ENCODE measurements at regions not wholly inside any gene's neighbourhood (a gene's known extent, or its start where the extent isn't known, plus 50 kb on each side); places are given as distances from the start of the nearest gene placed in this dataset.

DNA sequence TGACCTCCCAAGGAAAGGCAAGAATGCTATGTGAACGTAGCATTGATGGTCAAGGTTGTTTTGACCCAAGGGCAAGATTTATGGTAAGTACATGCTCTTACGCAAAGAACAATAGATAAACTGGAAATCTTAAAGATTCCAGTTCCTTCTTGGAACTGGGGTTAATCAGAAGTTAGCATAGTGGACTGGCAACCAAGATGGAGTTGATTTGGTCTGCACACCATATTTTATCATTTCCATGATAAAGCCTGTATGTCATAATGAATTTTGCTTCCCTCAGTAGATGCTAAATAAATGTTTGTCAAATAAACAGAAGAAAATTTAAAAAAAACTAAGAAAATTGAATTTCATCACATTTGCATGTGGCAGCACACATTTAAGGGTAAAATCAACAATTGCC lies 242.4 kb upstream of the MEF2C start:
- TF ChIP-seq TCF7L2 (IDR thresholded peaks at IDR 0.05; ENCODE audit: low read depth, low read length) = no peak
- TF ChIP-seq, protein P1, sequence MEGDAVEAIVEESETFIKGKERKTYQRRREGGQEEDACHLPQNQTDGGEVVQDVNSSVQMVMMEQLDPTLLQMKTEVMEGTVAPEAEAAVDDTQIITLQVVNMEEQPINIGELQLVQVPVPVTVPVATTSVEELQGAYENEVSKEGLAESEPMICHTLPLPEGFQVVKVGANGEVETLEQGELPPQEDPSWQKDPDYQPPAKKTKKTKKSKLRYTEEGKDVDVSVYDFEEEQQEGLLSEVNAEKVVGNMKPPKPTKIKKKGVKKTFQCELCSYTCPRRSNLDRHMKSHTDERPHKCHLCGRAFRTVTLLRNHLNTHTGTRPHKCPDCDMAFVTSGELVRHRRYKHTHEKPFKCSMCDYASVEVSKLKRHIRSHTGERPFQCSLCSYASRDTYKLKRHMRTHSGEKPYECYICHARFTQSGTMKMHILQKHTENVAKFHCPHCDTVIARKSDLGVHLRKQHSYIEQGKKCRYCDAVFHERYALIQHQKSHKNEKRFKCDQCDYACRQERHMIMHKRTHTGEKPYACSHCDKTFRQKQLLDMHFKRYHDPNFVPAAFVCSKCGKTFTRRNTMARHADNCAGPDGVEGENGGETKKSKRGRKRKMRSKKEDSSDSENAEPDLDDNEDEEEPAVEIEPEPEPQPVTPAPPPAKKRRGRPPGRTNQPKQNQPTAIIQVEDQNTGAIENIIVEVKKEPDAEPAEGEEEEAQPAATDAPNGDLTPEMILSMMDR (IDR thresholded peaks at IDR 0.05) = no peak
- TF ChIP-seq POLR2AphosphoS5 (IDR thresholded peaks at IDR 0.05; ENCODE audit: low read depth, low read length) = no peak
- TF ChIP-seq, protein P2, sequence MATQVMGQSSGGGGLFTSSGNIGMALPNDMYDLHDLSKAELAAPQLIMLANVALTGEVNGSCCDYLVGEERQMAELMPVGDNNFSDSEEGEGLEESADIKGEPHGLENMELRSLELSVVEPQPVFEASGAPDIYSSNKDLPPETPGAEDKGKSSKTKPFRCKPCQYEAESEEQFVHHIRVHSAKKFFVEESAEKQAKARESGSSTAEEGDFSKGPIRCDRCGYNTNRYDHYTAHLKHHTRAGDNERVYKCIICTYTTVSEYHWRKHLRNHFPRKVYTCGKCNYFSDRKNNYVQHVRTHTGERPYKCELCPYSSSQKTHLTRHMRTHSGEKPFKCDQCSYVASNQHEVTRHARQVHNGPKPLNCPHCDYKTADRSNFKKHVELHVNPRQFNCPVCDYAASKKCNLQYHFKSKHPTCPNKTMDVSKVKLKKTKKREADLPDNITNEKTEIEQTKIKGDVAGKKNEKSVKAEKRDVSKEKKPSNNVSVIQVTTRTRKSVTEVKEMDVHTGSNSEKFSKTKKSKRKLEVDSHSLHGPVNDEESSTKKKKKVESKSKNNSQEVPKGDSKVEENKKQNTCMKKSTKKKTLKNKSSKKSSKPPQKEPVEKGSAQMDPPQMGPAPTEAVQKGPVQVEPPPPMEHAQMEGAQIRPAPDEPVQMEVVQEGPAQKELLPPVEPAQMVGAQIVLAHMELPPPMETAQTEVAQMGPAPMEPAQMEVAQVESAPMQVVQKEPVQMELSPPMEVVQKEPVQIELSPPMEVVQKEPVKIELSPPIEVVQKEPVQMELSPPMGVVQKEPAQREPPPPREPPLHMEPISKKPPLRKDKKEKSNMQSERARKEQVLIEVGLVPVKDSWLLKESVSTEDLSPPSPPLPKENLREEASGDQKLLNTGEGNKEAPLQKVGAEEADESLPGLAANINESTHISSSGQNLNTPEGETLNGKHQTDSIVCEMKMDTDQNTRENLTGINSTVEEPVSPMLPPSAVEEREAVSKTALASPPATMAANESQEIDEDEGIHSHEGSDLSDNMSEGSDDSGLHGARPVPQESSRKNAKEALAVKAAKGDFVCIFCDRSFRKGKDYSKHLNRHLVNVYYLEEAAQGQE (IDR thresholded peaks at IDR 0.05; ENCODE audit: insufficient read depth in 1 of 2, low read depth in 2 of 2, low read length in 1 of 2) = no peak
- no peak for TF ChIP-seq SIN3A (IDR thresholded peaks at IDR 0.05; ENCODE audit: borderline replicate concordance, insufficient read depth, low read depth, low read length)
- POLR2A ChIA-PET = no interaction called here

DNA sequence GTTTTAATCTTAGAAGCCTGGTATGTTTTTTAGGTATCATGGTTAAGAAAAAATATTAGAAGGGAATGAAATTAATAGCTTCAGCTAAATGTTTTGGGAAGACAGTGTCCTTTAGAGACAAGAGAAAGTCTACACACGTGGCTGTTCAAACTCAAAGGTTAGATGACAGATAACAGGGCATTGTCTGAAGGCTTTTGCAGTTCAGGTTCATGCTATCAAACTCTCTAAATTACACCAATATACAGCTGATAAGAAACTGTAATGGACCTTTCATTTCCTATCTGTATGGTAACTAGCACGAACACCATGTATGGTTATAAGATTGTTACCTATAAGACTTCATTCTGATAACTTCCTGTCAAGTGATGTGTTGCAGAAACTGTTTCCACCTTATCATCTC lies 240.6 kb upstream of the MEF2C start:
- TF ChIP-seq, protein P1 (IDR thresholded peaks at IDR 0.05) = no peak
- TF ChIP-seq, protein P2 (IDR thresholded peaks at IDR 0.05; ENCODE audit: insufficient read depth in 1 of 2, low read depth in 2 of 2, low read length in 1 of 2) = no peak
- TF ChIP-seq SIN3A (IDR thresholded peaks at IDR 0.05; ENCODE audit: borderline replicate concordance, insufficient read depth, low read depth, low read length) = no peak
- no peak for TF ChIP-seq POLR2AphosphoS5 (IDR thresholded peaks at IDR 0.05; ENCODE audit: low read depth, low read length)
- no peak for TF ChIP-seq TCF7L2 (IDR thresholded peaks at IDR 0.05; ENCODE audit: low read depth, low read length)
- Histone ChIP-seq H3K4me1 (ENCODE audit: control insufficient read depth, insufficient read depth, low read length) (no peaks in the 10 kb centered on the region), H3K36me3 (ENCODE audit: control insufficient read depth, insufficient read depth, low read length) (no peaks in the 10 kb centered on the region), H3K4me3 (ENCODE audit: low read depth in 2 of 2, low read length in 2 of 2) (no peak overlapping the region), H3K27ac (ENCODE audit: low read length) (no peak overlapping the region), H3K9me3 (ENCODE audit: control insufficient read depth, insufficient read depth, low read depth, low read length) (no peaks in the 10 kb centered on the region), H3K27me3 (ENCODE audit: control insufficient read depth, insufficient read depth, low read length) (no peaks in the 10 kb centered on the region)
- POLR2A ChIA-PET = no interaction called here
- intact Hi-C loops (cut with micrococcal nuclease; ENCODE audit: unreplicated experiment) = no loop called here
- DNase-seq (ENCODE audit: low read depth, low spot score) (no peak), ATAC-seq (no peak)
- in situ Hi-C loops (cut with HindIII; ENCODE audit: low pct_unique_long_range_greater_than_20kb, low sequenced_read_pairs) = no loop called here
- CTCF ChIA-PET = no interaction called here
- no TSS peak for BruUV-seq (replicated peaks)

More for the DNA sequence above, 242.4 kb upstream of the MEF2C start:
- in situ Hi-C loops (cut with HindIII; ENCODE audit: low pct_unique_long_range_greater_than_20kb, low sequenced_read_pairs) = no loop called here
- Histone ChIP-seq H3K36me3 (ENCODE audit: control insufficient read depth, insufficient read depth, low read length) (no peaks in the 10 kb centered on the region), H3K4me3 (ENCODE audit: low read depth in 2 of 2, low read length in 2 of 2) (no peak overlapping the region), H3K9me3 (ENCODE audit: control insufficient read depth, insufficient read depth, low read depth, low read length) (no peaks in the 10 kb centered on the region), H3K4me1 (ENCODE audit: control insufficient read depth, insufficient read depth, low read length) (no peaks in the 10 kb centered on the region), H3K27me3 (ENCODE audit: control insufficient read depth, insufficient read depth, low read length) (no peaks in the 10 kb centered on the region), H3K27ac (ENCODE audit: low read length) (no peak overlapping the region)
- CTCF ChIA-PET = no interaction called here
- no TSS peak for BruUV-seq (replicated peaks)
- ATAC-seq (no peak), DNase-seq (ENCODE audit: low read depth, low spot score) (no peak)
- intact Hi-C loops (cut with micrococcal nuclease; ENCODE audit: unreplicated experiment) = no loop called here
